GM13977 (cell line): ENCODE measurements at regions not wholly inside any gene's neighbourhood (a gene's known extent, or its start where the extent isn't known, plus 50 kb on each side); places are given as distances from the start of the nearest gene placed in this dataset.

Experiments
- DNase-seq: peaks from one replicate; pipeline ENCODE4 v3.0.0; 2012; ENCODE audit warnings: low spot score
- in situ Hi-C: fragments of 300-500 bp; cut with MboI; formaldehyde crosslinking; loops from one replicate; pipeline ENCODE4 v1.12.0; 2022; ENCODE audit warnings: low sequenced_read_pairs, low pct_unique_long_range_greater_than_20kb, mixed read lengths, inconsistent platforms; ENCODE audit not compliant: unreplicated experiment
- TF ChIP-seq, protein P1 (sequence below): IDR thresholded peaks from 2 replicates; pipeline ENCODE4 v1.5.1; 2012; ENCODE audit warnings: mild to moderate bottlenecking, control low read depth; ENCODE audit not compliant: insufficient read depth; ENCODE audit errors: extremely low read depth, missing control alignments

DNA sequence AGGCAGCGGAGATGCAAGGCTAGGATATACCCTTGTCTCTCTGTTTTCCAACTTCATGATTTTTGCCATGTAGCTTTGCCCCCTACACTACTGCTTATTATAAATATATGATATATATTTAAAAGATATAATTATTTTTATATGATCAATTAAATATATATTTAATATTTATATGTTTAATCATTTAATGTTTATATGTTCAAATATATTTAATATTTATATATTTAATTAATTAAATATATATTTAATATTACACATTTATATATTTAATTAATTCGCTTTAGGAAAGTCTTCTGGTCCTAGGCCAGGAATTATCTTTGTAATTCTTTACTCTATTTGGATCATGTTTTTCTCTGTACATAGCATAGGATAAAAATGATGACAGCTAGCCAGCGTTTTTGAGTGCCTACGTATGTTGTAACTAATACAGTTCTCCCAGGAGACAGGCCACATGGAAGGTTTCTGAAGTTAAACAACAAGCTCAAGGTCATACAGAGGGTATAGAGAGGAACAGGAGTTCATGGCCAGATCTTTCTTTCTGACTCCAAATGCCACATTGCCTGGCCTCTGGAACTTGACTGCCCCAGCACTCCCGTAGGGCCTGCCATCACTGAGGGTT lies 192.5 kb downstream of the KCNA5 start:
- no peak for DNase-seq
- TF ChIP-seq, protein P1, sequence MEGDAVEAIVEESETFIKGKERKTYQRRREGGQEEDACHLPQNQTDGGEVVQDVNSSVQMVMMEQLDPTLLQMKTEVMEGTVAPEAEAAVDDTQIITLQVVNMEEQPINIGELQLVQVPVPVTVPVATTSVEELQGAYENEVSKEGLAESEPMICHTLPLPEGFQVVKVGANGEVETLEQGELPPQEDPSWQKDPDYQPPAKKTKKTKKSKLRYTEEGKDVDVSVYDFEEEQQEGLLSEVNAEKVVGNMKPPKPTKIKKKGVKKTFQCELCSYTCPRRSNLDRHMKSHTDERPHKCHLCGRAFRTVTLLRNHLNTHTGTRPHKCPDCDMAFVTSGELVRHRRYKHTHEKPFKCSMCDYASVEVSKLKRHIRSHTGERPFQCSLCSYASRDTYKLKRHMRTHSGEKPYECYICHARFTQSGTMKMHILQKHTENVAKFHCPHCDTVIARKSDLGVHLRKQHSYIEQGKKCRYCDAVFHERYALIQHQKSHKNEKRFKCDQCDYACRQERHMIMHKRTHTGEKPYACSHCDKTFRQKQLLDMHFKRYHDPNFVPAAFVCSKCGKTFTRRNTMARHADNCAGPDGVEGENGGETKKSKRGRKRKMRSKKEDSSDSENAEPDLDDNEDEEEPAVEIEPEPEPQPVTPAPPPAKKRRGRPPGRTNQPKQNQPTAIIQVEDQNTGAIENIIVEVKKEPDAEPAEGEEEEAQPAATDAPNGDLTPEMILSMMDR = no peak
- in situ Hi-C loops = no loop called here

GRCh38 chr12:5242440-5242839 lies 189.5 kb upstream of the NTF3 start:
- in situ Hi-C loops = no loop called here
- DNase-seq = no peak
- TF ChIP-seq, protein P1 = no peak

DNA sequence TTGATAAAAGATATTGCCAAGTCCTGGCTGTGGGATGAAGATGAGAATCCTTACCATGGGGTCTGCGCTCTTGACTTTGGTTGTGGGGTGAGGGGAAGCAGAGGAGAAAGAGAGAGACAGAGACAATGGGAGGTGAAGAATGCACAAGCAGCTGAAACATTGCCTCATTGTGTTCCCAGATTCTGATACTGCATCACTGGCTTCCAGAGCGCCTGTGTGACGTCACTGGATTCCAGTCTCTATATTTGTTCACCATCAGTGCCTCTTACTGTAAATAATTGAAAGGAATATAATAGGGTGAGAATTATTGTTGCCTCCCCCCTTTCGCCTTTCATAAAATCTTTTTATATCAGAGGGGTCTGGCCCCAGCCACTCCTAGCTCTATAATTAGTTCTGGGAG lies 188.9 kb upstream of the NTF3 start:
- TF ChIP-seq, protein P1 = no peak
- DNase-seq = no peak
- in situ Hi-C loops = no loop called here

GRCh38 chr12:5244513-5244972 lies 187.4 kb upstream of the NTF3 start:
- TF ChIP-seq, protein P1 = no peak
- DNase-seq = no peak
- in situ Hi-C loops = no loop called here

GRCh38 chr12:5246196-5246595 lies 185.7 kb upstream of the NTF3 start:
- TF ChIP-seq, protein P1 = no peak
- in situ Hi-C loops = no loop called here
- DNase-seq = no peak

GRCh38 chr12:5247144-5247543 lies 184.8 kb upstream of the NTF3 start:
- TF ChIP-seq, protein P1 = no peak
- in situ Hi-C loops = no loop called here
- DNase-seq = no peak
